Stimulated activated CD4-positive, alpha-beta T cell treated with anti-CD3 and anti-CD28 coated beads, Interleukin-1b, Interleukin-23, amount 100 ng/mL, for 48 hours (primary cell): ENCODE measurements at regions not wholly inside any gene's neighbourhood (a gene's known extent, or its start where the extent isn't known, plus 50 kb on each side); places are given as distances from the start of the nearest gene placed in this dataset.

Source experiments
- DNase-seq: peaks from one replicate; pipeline ENCODE4 v3.0.0-alpha.2; 2020

DNA sequence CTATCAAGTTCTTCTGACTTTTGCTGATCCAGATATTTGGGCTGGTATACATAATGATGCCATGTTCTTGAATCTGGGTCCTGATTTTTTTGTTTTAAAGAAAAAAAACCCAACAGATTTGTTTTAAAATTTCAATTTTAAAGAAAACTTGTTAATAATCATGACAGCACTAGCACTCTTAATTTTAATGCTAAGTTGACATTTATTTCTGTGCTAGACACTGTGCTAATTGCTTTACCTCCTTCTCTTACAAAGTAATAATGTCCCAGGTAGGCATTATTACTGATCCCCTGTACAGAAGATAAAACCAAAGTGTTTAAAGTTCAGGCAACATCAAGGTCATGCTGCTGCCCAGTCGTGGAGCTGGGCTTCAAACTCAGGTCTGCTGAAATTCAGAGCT, 101.9 kb downstream of the ZNF608 start:
- DNase-seq, result no peak

DNA sequence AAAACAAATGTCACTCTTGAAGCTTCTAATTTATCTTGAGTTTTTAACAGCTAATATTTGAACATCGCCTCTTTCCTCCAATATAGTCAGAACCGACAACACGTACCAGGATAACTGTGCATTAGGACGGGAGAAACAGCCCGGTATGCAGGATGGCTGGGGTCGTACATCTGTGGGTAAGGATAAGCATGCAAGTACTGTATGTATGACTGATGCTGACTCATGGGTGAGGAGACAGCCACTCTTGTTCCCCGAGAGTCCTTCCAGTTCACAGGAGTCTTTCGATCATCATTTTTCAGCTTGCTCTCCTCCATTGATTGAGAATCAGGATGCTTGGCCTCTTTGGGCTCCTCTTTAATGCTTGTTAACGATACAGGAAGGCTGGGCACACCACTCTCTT, 102.3 kb downstream of the ZNF608 start:
- no peak for DNase-seq

DNA sequence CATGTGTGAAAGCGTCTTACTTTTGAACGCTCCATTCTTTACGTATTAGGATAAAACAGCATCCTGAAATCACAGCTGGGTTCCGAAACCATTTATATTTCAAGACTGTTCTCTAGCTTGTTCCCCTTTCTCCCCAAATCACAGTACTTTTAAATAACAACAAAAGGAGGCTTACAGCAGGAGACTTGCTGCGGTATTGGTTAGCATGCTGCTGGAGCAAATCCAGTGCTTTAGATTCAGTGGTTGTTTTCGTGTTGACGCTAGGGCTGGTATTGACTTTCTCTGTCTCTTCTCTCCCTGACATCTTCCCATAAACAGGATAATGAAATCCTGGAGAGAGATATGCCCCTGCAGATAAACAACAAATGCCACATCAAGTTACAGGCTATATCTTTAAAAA, 103.1 kb downstream of the ZNF608 start:
- no peak for DNase-seq

DNA sequence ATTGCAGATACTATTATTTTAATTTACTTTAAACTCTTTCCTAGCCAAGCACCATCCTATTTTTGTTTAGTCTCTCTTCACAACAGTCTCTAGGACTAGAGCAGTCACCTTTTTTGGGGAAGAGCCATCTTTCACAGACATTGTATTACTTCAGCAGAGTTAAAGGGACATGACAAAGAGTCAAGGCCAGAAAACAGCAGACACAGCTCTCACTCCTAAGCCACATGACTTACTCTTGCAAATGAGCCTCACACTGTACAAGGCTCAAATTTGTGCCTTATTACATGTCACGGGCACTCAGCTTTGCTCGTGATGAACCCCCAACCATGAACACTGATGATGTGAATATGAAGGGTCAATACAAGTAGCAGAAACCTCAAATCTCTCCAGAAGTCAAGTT, 104.3 kb downstream of the ZNF608 start:
- no peak for DNase-seq

DNA sequence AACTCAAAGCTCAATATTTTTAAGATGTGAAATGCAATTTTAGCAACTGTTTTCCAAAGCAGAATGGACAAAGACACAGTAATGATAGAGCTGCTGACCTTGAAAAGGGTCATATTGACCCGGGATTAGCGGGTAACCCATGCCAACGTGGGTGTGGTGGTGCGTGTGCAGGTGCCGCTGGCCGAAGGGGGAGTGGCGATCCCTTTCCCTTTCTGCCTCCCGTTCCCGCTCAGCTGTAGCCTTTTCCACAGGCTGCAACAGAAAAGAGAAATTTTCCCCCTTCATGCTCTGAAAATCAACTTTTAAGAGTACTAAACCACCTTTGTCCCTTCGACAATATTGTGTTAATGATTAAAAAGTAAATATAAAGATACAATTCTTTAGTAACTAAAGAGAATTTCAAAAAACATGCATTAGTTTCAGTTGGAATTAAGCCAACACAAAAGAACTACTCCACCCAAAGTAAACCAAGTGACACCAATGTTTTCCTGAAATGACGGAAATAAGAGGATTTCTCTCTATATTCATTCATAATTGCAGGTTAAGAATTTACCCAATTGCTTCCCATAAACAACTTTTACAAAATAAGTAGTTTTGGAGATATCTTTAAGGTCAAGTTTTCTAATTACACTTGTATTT, 105.2 kb downstream of the ZNF608 start:
- DNase-seq, result no peak

DNA sequence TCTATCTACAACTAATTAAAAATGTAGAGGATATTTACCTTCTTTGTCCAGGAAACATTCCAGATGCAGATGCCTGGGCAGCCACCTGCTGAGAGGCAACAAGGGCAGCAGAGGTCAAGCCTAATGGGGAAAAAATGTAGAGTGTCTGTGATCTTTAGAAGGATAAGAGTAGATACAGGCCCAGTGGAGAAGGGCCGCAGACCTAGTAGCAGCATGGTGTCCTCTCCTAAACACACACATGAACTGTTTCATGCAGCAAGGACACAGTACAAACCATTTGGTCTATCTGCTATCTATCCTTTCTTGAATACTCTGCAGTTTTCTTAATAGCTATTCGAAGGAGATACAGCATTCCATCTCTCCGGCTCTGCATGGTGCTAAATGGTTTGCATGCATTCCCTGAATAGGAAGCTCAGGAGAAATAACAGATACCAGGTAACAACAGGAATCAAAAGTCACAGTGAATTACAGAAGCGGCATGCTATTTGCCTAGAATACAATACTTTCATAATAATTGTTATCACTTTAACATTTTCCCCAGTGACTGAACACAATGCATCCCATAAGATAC, 107.3 kb downstream of the ZNF608 start:
- DNase-seq, result no peak

DNA sequence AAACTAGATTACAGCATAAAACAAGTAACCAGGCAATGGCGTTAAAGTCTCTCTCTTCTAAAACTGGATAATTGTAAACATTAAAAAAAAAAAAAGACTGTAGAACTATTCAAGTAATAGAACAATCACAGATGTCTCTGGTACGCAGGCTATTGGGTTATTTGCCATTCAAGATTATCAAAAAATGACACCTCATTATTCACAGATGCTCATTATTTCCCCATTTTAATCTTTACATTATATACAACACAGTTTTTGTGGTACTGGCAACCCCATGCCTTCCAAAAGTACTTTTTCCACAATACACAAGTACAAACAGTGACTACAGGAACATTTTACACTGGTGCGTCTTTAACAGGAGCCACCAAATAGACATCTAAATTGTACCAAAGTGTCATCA, 109.4 kb downstream of the ZNF608 start:
- no peak for DNase-seq

DNA sequence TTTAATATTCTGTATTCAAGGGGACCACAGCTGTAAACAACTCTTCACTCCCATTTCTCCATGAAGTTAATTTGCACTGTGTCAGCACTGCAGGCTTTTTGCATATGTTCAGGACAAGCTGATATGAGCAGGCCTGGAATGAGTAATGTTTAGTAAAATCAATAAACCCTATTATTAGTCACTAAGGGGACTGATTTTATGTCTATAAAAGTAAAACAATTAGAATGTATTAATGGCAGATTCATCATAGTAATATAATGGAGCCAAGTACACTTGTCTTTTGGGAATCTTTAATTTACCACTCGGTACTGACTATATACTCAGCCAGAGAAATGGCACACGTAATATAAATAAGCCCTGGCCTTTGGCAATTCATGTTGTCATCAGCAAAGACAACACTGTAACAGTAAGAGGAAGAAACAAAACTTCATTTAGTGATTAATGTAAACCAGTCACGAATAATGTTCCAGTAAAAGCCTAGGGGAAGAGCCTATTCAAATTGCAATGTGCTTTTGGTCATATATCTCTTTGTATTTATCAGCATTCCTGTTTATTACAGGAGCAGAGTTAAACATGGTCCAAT, 111.6 kb downstream of the ZNF608 start:
- no peak for DNase-seq

DNA sequence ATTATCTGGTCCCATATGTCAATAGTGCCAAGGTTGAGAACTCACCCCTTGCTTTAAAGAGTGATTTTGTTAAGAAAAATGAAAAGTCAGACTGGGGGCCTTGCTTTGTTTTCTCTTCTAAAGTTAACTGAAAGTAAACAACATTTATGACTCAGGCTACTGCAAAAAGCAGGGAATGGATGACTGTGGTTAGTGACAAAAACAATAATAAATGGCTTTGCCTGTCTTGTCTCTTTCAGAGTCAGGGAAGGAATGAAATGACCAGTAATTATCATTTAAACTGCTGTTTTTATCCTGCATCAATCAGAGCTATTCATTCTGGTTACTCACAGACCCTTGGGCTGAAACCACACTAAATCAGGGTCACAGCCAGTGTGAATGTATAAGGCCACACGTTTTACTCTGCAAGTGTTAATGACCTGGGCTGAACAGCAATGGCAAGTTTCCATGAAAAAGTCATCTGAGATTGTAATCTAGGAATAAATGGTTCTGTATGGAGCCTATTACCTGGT, 112.2 kb downstream of the ZNF608 start:
- no peak for DNase-seq

DNA sequence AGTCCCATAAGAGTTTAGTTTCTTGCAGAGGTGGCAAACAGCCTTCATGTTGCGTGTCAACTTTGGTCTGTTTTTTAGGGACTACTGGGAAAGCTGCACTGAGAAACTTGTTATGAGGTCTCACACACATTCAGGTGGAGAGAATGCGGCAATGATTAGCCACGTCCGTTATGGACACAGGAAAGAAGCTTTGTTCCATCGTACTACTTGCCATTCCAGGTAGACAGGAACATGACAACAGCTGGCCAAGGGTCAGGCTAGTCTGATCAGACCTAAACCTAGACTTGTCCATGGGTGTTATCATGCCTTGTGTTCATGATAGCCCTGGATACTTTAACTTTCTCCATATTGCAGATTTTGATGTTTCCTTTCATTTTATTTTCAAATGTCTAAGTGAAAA, 113.2 kb downstream of the ZNF608 start:
- DNase-seq, result no peak

DNA sequence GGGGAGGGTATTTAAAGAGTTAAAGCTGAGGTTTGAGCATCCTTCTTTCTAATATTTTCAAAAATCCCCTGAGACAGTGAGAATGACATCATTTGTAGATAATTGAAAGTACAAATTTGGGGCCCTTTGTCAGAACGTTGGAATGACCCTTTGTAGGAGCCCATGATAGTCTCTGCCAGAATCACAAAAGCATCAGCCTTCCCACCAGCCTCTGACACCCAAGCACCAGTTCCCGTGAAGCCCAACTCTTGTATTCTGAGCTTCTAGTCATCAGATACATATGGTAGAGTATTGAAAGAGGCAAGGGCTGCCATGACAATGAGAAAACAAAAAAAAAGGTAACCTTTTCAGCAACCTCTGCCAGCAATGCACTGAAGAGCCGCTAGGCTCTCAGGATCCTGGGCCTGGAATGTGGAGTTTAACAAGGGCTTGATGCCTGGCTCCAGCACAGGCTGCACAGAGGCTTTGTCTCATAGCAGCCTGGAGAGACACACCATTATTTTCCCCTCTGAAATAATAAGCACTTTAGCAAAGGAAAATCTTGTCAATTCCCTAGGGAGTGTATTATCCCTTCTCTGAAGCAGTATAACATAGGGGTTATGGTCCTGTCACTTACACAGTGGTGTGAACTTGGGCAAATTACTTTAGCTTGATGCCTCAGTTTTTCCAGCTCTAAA, 114.4 kb downstream of the ZNF608 start:
- no peak for DNase-seq

DNA sequence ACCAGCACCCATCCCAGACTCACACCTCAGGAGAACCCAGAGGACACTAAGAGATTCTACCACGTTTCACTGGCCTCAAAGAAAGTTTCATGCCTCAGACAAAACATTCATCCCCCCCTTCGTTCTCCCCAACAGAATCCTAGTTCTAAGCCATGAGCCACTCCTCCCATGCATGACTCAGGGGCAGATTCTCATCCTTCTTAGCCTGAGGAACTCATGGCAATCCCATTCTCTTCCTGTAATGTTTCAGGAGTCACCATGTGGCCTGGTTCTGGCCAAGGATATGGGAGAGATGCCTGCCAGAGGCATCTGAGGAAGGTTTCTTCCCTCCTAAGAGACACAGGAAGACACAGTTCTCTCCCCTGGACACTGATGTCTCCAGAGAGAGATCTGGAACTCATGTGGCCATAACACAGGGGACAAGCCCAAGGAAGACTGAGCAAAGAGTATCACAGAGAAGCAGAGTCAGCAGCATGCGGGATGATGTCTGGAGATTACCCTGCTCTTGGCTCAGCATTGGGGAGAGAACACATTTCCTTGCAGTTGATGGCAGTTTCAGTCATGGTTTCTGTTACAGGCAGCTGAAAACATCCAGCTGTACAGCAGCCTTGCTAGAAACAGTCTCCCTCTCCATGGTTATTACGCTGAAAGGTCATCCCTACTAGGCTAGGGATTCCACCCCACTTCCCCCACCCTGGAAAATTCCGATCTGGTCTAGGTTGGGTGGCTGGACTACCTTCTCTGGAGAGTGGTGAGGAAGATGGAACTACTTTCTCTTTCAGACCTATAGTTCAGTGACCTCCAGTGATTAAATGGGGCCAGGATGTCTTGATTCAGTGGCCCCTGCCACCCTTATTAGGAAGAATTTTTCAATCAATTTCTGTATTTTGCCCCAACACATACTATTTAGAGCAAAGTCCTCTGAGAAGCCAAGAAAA, 115.4 kb downstream of the ZNF608 start:
- DNase-seq, result no peak

DNA sequence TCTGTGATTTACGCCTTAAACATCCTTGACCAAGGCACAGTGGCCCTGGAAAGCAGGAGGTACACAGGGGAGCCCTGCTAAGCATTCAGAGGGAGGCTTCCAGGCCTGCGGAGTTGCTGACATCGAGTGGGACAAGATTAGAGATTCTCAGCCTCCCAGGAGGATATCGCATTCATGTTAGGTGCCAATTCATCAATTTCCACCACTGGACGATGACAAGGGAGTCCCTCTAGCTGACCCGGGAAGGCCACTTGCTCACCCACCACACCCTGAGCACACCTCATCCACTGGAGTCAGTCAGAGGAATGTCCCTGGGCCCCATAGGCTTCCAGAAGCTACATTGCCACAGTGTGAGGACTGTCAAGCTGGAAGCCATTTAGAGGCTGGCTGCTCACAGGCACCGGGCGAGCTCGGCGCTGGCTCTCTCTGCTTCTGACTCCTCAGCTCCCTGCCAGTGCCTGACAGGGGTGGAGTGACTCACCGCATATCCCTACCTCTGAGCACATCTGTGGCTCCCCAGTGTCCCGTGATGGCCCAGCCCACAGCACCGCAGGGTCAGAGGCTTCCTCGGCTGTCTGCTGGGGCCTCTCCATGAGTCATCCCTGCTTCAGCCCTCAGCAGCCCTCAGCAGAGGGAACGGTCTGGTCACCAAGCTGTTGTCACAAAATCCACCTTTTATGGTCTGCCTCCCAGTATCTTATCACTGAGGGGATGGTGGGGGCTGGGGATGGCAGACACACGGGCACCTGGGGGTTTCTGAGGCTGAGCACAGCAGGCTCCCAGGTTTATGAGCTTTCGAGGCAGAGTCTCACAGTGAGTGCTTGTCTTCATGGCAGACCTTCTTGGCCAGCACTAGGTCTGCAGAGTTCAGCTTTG, 117.5 kb downstream of the ZNF608 start:
- no peak for DNase-seq

DNA sequence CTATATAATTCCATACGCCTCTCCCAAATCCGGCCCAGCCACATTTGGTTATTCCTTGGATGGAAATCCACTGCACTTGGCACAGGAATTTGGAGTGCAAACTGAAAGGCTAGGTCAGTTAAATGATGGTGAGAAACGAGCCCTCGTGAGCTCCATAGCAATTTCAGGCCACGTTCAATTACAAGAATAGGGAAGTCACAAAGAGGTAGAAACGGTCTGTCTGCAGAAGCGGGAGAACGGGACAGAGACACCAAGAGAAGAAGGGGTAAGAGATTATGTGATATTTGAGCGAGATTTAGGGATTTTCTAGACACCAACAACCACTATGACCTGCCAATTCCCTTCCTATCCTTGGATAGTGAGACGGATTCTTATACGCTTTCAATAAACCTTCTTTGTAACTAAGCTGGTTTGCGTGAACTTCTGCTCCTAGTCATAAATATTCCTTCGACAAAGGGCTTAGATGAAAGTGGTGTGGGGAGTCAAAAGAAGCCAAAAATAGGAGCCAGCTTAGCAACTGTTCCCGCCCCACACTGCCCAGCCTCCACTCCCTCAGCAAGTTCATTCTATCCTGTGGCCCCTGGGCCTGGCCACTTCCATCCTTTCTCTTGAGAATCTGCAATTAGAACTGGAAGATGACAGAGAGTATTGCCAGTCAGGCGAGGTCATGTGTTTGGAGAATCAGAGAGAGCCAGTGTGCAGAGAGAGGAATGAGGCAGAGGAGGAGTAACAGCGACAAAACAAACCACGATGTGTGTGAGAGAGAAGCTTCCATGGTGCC, 118.4 kb downstream of the ZNF608 start:
- DNase-seq, result no peak

DNA sequence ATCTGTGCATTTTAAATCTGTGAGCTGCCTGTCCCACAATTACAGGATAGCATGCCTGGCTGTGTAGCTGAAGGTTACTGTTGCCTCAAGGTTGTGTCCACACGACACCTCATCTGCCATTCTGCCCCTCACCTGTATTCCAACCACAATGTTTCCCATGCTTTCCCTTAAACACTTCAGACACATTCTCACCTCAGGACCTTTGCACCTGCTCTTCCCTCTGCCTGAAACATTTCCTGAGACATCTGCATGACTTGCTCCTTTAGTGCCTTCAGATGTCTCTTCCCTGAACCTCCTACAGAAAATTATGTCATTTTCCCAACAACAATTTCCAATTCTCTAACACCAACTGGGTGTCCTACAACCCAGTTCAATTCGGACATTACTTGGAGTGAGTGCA, 120.4 kb downstream of the ZNF608 start:
- DNase-seq, result no peak

DNA sequence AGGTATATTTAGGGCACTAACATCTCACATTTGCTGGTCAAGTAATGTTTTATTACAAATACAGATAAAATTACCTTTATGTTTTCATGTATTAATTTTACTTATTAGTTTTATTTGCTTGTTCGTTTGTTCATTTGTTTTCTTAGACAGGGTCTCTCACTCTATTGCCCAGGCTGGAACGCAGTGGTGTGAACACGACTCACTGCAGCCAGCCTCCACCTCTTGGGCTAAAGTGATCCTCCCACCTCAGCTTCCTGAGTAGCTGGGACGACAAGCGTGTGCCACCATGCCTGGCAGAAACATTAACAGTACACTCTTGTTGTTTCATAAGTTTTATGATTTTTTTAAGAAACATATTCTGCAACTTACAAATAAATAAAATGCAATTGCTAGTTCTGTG, 123.2 kb downstream of the ZNF608 start:
- no peak for DNase-seq

DNA sequence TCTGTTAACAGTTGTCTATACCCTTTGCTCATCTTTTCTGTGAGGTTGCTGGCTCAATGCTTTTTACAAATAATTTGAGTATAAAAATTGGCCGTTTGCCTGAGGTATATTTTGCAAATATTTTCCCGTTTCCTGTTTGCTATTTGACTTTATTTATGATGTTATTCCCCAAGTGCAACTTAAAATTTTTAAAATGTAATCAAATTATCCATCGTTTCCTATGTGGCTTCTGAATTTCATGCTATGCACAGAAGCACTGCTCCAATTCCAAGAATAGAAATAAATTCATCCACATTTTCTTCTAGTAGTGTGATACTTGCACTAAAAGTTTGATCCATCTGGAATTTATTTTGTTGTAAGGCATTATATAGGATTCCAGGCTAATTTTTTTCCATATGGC, 123.6 kb downstream of the ZNF608 start:
- no peak for DNase-seq

DNA sequence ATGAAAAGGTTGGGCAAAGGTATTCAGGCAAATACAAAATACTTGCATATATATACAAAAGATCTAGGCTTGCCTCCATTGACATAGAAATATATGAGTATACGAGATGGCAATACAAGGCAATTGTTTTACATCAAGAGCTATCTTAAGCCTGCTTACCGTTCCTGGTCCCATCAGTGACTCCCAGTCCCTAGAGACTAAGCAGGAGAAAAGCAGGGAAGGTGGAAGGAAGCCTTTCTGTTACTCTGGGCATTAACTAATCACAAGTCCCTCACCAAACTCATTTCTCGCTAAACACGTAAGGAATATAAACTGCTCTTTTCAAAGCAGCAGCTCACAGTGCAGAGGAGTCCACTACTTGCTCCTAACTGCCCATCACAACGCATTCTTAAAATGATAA, 125.2 kb downstream of the ZNF608 start:
- no peak for DNase-seq

DNA sequence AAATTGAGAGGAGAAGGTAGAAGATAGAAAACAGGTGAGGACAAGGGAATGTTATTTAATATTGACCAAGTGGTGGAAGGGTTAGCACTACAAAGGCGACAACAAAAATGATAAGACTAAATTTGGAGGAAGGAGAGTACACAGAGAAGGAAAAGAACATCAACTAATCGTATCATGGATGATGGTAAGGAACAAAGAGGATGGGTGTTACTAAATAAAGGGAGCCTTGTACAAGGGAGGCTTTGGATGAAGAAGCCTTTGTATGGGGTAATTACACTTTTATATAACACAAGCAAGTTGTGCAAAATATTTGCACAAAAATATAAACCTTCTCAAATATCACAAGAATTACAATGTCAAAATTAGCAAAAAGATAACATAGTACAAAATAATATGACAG, 125.7 kb downstream of the ZNF608 start:
- DNase-seq, result no peak

DNA sequence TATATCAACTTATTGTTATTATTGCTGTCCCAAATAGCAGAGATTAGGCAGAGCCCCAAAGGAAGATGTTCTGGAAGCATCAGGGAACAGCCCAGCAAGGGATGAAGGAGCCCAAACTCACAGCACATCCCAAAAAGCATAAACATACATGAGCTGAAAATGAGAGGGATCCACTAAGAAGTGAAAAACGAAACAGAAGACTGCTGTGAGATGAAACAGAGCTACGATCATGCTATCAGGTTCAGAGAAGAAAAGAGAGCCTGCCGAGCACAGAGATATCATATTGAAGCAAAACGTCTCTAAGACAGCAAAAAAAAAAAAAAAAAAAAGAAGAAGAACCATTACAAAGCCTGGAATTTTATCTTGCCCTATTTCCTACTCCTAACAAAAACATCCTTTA, 127.3 kb downstream of the ZNF608 start:
- DNase-seq, result no peak

DNA sequence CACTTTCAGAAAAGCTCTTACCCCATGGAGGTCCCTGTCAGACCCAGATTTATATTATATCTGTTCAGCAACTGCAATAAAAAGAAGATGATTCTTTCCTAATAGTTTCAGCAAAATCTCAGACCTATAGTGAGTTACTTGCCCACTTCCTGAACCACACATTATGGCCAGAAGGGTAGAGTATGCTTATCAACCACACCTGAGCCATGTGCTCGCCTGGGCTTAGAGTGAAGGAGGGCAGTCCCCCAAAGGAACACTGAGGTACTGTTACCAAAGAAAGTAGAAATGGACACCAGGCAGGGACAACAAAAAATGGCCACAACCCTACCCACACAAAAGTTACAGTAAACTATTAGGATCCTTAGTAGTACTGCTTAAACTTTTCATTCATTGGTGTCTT, 128.7 kb downstream of the ZNF608 start:
- DNase-seq, result no peak
